OCI-LY3 (cell line): ENCODE measurements at regions not wholly inside any gene's neighbourhood (a gene's known extent, or its start where the extent isn't known, plus 50 kb on each side); places are given as distances from the start of the nearest gene placed in this dataset.

Experiments used
- H2AFZ ChIP-seq: fragments of 200-600, 300-600 bp; shearing (Covaris generic); 2 replicates; pipeline ENCODE4 v1.6.0; 2014; ENCODE audit warnings: antibody characterized with exemption, low read depth, low read length
- H3K27ac ChIP-seq: fragments of 200-600, 300-600 bp; sonication (generic); 2 replicates; pipeline ENCODE4 v1.5.1; 2014; ENCODE audit warnings: mild to moderate bottlenecking, low read length, moderate library complexity, mixed read lengths
- H3K27me3 ChIP-seq: fragments of 200-600, 300-600 bp; sonication (generic); 2 replicates; pipeline ENCODE4 v1.6.1; 2014; ENCODE audit warnings: low read depth, low read length, mixed read lengths
- H3K36me3 ChIP-seq: fragments of 200-600, 300-600 bp; sonication (generic); replicated peaks from 2 replicates; pipeline ENCODE3; 2014; ENCODE audit warnings: low read depth, low read length, mixed read lengths
- H3K4me1 ChIP-seq: fragments of 300-600, 200-600 bp; sonication (generic); 2 replicates; pipeline ENCODE4 v1.6.1; 2014; ENCODE audit warnings: low read length, mixed read lengths
- H3K4me2 ChIP-seq: fragments of 200-600, 300-600 bp; sonication (generic); 2 replicates; pipeline ENCODE4 v1.6.1; 2014; ENCODE audit warnings: low read length, mixed read lengths
- H3K4me3 ChIP-seq: fragments of 300-600, 200-600 bp; sonication (generic); 2 replicates; pipeline ENCODE4 v1.5.1; 2014; ENCODE audit warnings: antibody characterized with exemption, mild to moderate bottlenecking, low read length, moderate library complexity
- H3K79me2 ChIP-seq: fragments of 300-600, 200-600 bp; shearing (Covaris generic); 2 replicates; pipeline ENCODE4 v1.6.1; 2014; ENCODE audit warnings: mild to moderate bottlenecking, low read length, mixed read lengths
- H3K9ac ChIP-seq: fragments of 300-600, 200-600 bp; shearing (Covaris generic); 2 replicates; pipeline ENCODE4 v1.6.0; 2014; ENCODE audit warnings: mild to moderate bottlenecking, low read length, moderate library complexity
- H3K9me3 ChIP-seq: fragments of 200-600, 300-600 bp; shearing (Covaris generic); 2 replicates; pipeline ENCODE4 v1.6.1; 2014; ENCODE audit warnings: low read length, mixed read lengths; ENCODE audit not compliant: insufficient read depth
- H4K20me1 ChIP-seq: fragments of 200-600, 300-600 bp; sonication (generic); 2 replicates; pipeline ENCODE4 v1.6.1; 2016; ENCODE audit warnings: low read length, mixed read lengths; ENCODE audit not compliant: insufficient read depth
- CTCF ChIP-seq: fragments of 200-600, 300-600 bp; sonication (generic); IDR thresholded peaks from 2 replicates; pipeline ENCODE4 v1.5.1; 2014; ENCODE audit warnings: antibody characterized with exemption, low read length, low read depth
- EZH2phosphoT487 ChIP-seq: fragments of 200-600 bp; shearing (Covaris generic); IDR thresholded peaks from 2 replicates; pipeline ENCODE4 v1.6.1; 2018; ENCODE audit warnings: antibody characterized with exemption, mixed run types, low read depth

- Histone ChIP-seq H3K27me3 (peaks cover 2% of the 10 kb centered on the region; the same call in 1 of the 2 replicates), H2AFZ (no peak overlapping the region), H3K4me3 (no peak overlapping the region), H3K9me3 (no peaks in the 10 kb centered on the region), H3K9ac (no peak overlapping the region), H3K4me1 (peaks cover 12% of the 10 kb centered on the region), H3K79me2 (no peaks in the 10 kb centered on the region), H3K27ac (no peak overlapping the region), H3K4me2 (no peak overlapping the region), H3K36me3 (no peaks in the 10 kb centered on the region), H4K20me1 (no peaks in the 10 kb centered on the region)
- TF ChIP-seq CTCF (no peak), EZH2phosphoT487 (no peak)
Measured at GRCh38 chr2:217443601-217444000, 559.2 kb downstream of the TNS1 start.

GRCh38 chr2:217440000-217440399 is 562.8 kb downstream of the TNS1 start:
- no peaks in the 10 kb centered on the region for H3K9me3 ChIP-seq
- peaks cover 12% of the 10 kb centered on the region for H3K4me1 ChIP-seq
- no peak overlapping the region for H2AFZ ChIP-seq
- no peak overlapping the region for H3K27ac ChIP-seq
- no peaks in the 10 kb centered on the region for H4K20me1 ChIP-seq
- no peaks in the 10 kb centered on the region for H3K36me3 ChIP-seq
- peaks cover 2% of the 10 kb centered on the region; the same call in 1 of the 2 replicates for H3K27me3 ChIP-seq
- no peak overlapping the region for H3K4me3 ChIP-seq
- H3K4me2 ChIP-seq, result no peak overlapping the region
- no peak overlapping the region for H3K9ac ChIP-seq
- TF ChIP-seq EZH2phosphoT487, result no peak
- TF ChIP-seq CTCF, result no peak
- H3K79me2 ChIP-seq, result no peaks in the 10 kb centered on the region

DNA sequence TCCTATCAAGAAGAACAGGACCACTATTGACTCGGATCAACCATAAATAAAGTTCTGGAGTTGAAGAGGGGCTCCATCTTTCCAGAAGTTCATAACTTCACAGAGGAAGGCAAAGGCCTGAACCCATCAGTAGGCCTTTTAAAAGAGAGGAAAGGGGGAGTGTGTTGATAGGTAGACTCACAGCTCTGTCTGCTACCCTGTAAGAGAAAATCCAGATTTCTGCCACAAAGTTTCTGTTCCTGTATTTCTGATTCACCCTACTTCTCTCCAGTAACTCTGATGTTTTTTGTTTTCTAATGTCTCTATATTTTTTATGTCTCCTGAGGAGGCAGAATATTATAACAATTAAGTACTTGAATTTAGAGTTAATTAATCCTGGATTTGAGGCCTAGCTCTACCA is 564.0 kb downstream of the TNS1 start:
- no peaks in the 10 kb centered on the region for H3K36me3 ChIP-seq
- no peak overlapping the region for H3K9ac ChIP-seq
- no peaks in the 10 kb centered on the region for H3K9me3 ChIP-seq
- no peak overlapping the region for H3K27ac ChIP-seq
- peaks cover 9% of the 10 kb centered on the region for H3K4me1 ChIP-seq
- H2AFZ ChIP-seq, result no peak overlapping the region
- H3K27me3 ChIP-seq, result peaks cover 2% of the 10 kb centered on the region; the same call in 1 of the 2 replicates
- H4K20me1 ChIP-seq, result no peaks in the 10 kb centered on the region
- H3K4me2 ChIP-seq, result no peak overlapping the region
- TF ChIP-seq CTCF (no peak), EZH2phosphoT487 (no peak)
- H3K79me2 ChIP-seq, result no peaks in the 10 kb centered on the region
- no peak overlapping the region for H3K4me3 ChIP-seq

DNA sequence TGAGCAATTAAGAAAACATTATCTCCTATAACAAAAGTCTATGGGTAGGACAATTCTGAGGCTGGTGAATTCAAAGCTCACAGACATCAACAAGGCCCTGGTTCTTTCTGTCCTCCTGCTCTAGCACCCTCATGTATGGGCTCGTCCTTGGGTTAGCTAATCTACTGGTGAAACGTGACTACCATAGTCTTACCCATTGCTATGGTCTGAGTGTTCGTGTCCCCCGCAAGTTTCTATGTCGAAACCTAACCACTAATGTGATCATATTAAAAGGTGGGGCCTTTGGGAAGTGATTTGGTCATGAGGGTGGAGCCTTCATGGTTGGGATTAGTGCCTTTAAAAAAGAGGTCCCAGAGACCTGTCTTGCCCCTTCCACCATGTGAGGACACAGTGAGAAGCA is 564.7 kb downstream of the TNS1 start:
- Histone ChIP-seq H3K4me2 (no peak overlapping the region), H3K27ac (no peak overlapping the region), H3K4me3 (no peak overlapping the region), H3K79me2 (no peaks in the 10 kb centered on the region), H2AFZ (no peak overlapping the region), H4K20me1 (no peaks in the 10 kb centered on the region), H3K36me3 (no peaks in the 10 kb centered on the region), H3K9ac (no peak overlapping the region), H3K9me3 (no peaks in the 10 kb centered on the region), H3K27me3 (peaks cover 6% of the 10 kb centered on the region; the same call in 1 of the 2 replicates), H3K4me1 (peaks cover 9% of the 10 kb centered on the region)
- TF ChIP-seq CTCF (no peak), EZH2phosphoT487 (no peak)
